DOHH2 (cell line): ENCODE measurements at regions not wholly inside any gene's neighbourhood (a gene's known extent, or its start where the extent isn't known, plus 50 kb on each side); places are given as distances from the start of the nearest gene placed in this dataset.

Experiments
- CTCF ChIP-seq: fragments of 200-600 bp; sonication (generic); IDR thresholded peaks from one replicate; pipeline ENCODE4 v1.5.1; 2014; ENCODE audit warnings: antibody characterized with exemption, mild to moderate bottlenecking, low read depth, low read length; ENCODE audit not compliant: poor library complexity, severe bottlenecking
- EZH2phosphoT487 ChIP-seq: fragments of 200-600 bp; sonication (generic); IDR thresholded peaks from 2 replicates; pipeline ENCODE4 v1.6.1; 2017; ENCODE audit warnings: borderline replicate concordance, mild to moderate bottlenecking, antibody characterized with exemption, low read length, moderate library complexity, mixed read lengths

GRCh38 chr2:224194161-224194560 is 155.1 kb upstream of the SERPINE2 start:
- no peak for TF ChIP-seq CTCF
- no peak for TF ChIP-seq EZH2phosphoT487
